ENCODE measurements at regions not wholly inside any gene's neighbourhood (a gene's known extent, or its start where the extent isn't known, plus 50 kb on each side); places are given as distances from the start of the nearest gene placed in this dataset.

DNA sequence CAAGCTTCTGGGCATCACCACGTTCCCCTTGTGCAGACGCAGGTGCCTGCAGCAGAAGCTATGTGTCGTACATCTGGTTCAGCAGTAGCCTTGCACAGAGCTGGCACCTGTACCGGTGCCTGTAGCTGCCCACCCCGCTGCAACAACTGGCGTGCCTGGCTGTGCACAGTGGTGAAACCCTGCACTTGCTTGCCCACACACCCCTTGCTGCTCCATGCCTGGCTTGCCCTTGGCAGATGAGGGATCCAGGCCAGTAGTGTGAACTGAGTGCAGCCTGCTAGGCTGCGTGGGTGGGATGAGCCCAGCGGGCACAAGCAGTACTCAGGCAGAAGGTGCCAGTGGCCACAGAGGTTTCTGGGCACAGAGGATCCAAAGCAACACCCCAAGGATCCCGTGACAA, 528.4 kb downstream of the PPARGC1A start:
- no peaks in the 10 kb centered on the region for H3K27me3 ChIP-seq (replicated peaks)
- no peaks in the 10 kb centered on the region for H3K4me1 ChIP-seq (replicated peaks)
- no peaks in the 10 kb centered on the region for H3K36me3 ChIP-seq
- H3K27ac ChIP-seq: no peak overlapping the region
- DNase-seq (ENCODE audit: low read depth in 1 of 2, low spot score in 2 of 2): no peak
- no peak overlapping the region for H3K4me3 ChIP-seq
- no peaks in the 10 kb centered on the region for H3K9me3 ChIP-seq (replicated peaks)

DNA sequence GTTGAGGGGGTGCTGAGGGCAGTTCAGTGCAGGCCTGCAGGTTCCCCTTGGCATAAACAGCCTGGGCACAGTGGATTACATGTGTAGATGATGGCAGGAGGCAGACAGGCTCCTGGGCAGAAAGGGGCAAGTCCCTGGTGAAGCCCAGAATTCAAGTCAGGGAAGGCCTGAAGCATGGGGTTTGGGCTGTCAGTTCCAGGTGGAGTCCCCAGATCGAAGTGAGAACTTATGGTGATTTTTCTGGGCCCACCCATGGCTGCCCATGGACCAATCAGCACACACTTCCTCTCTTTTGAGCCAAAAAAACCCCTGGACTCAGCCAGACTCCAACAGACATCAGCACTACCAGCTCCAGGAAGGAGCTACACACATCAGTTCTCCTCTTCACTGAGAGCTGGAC, 529.1 kb downstream of the PPARGC1A start:
- H3K27ac ChIP-seq: no peak overlapping the region
- no peaks in the 10 kb centered on the region for H3K27me3 ChIP-seq (replicated peaks)
- H3K4me3 ChIP-seq: no peak overlapping the region
- no peak for DNase-seq (ENCODE audit: low read depth in 1 of 2, low spot score in 2 of 2)
- no peaks in the 10 kb centered on the region for H3K9me3 ChIP-seq (replicated peaks)
- H3K4me1 ChIP-seq (replicated peaks): no peaks in the 10 kb centered on the region
- H3K36me3 ChIP-seq: no peaks in the 10 kb centered on the region

DNA sequence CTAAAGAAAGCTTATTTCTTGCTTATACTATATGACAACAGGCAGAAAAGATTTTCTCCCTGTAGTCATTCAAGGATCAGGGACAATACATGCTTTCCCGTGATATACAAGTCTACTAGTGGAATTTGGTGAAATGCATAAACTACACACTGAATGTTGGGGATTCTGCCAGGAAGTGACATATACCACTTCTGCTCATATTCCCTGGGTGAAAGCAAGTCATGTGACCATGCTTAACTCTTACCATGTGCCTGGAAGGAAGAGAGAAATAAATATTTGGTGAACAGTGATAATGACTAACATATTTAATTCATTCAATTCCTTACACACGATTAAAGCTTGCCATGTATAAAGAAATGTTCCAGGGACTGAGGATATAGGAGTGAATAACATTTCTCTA, 534.6 kb downstream of the PPARGC1A start:
- Histone ChIP-seq H3K36me3 (no peaks in the 10 kb centered on the region), H3K27ac (no peak overlapping the region), H3K4me1 (replicated peaks) (no peaks in the 10 kb centered on the region), H3K27me3 (replicated peaks) (no peaks in the 10 kb centered on the region), H3K9me3 (replicated peaks) (no peaks in the 10 kb centered on the region), H3K4me3 (no peak overlapping the region)
- no peak for DNase-seq (ENCODE audit: low read depth in 1 of 2, low spot score in 2 of 2)

DNA sequence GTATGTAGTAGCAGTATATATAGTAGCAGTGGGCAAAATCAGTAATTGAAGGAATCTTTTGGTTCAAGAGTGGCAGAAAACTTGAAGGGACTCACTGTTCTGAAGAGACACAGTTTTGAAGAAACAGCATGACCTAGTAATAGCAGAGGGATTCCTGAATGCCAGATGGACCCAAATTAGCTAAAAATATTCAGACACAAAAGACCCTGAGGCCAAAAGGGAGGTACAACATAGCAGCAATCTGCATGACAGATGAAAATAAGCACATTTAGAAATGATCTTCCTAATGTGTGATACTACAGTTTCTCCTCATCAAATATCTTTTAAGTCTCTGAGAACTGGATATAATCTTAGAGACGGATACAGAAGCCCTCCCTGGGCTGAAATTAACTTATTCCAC, 536.6 kb downstream of the PPARGC1A start:
- no peaks in the 10 kb centered on the region for H3K27me3 ChIP-seq (replicated peaks)
- DNase-seq (ENCODE audit: low read depth in 1 of 2, low spot score in 2 of 2): no peak

DNA sequence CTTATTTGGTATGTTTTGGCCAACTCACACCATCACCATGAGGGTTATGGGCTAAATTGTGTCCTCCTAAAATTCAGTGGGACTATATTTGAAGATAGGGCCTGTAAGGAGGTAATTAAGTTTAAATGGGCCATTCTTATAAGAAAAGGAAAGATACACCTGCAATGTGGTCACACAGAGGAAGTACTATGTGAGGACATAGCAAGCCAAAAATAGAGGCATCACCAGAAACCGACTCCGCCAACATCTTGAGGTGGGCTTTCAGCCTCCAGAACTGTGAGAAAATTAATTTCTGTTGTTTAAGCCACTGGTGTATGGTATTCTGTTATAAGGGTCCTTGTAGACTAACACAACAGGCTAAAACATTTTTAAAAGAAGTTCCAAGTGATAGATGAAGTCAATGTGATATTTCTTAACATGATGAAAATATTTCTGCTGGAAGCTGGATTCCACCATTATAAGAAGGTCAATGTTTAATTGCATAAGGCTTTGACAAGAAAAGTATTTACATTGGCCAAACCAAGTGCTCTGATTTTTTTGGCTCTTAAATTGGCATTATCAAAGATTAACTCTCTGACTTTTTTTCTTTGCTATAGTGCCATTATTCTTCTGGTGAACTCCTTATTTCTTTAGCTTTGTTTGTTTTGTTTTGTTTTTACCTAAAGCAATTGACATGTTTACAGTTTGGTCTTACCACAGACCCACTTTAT, 540.9 kb downstream of the PPARGC1A start:
- Histone ChIP-seq H3K36me3 (no peaks in the 10 kb centered on the region), H3K4me1 (replicated peaks) (no peaks in the 10 kb centered on the region)
- DNase-seq (ENCODE audit: low read depth in 1 of 2, low spot score in 2 of 2): no peak

More for the DNA sequence above, 536.6 kb downstream of the PPARGC1A start:
- Histone ChIP-seq H3K36me3 (no peaks in the 10 kb centered on the region), H3K27ac (no peak overlapping the region), H3K4me3 (no peak overlapping the region), H3K9me3 (replicated peaks) (no peaks in the 10 kb centered on the region), H3K4me1 (replicated peaks) (no peaks in the 10 kb centered on the region)

DNA sequence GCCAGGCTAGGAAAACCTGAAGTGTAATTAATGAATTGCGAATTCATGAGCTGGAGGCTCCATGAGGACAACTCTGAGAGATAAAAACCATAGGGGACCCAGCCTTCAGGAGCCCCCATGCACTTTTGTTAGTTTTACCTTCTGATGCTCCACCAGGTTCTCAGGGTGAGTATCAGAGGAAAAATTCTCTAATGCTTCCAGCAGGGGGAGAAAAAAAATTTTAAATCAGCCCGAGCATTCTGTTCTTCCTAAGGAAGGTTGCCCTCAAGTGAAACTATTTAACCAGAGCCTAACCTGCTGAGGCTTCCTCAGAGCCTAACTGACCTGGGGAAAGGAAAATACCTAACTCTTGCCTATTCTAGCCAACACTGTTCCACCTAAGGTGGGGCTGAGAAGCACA, 552.6 kb downstream of the PPARGC1A start:
- DNase-seq (ENCODE audit: low read depth in 1 of 2, low spot score in 2 of 2): no peak
- no peak overlapping the region for H3K27ac ChIP-seq
- H3K36me3 ChIP-seq: no peaks in the 10 kb centered on the region
- no peaks in the 10 kb centered on the region for H3K27me3 ChIP-seq (replicated peaks)
- no peaks in the 10 kb centered on the region for H3K9me3 ChIP-seq (replicated peaks)
- no peak overlapping the region for H3K4me3 ChIP-seq
- H3K4me1 ChIP-seq (replicated peaks): no peaks in the 10 kb centered on the region

More for the DNA sequence above, 540.9 kb downstream of the PPARGC1A start:
- no peaks in the 10 kb centered on the region for H3K9me3 ChIP-seq (replicated peaks)
- H3K4me3 ChIP-seq: no peak overlapping the region
- no peaks in the 10 kb centered on the region for H3K27me3 ChIP-seq (replicated peaks)
- no peak overlapping the region for H3K27ac ChIP-seq

DNA sequence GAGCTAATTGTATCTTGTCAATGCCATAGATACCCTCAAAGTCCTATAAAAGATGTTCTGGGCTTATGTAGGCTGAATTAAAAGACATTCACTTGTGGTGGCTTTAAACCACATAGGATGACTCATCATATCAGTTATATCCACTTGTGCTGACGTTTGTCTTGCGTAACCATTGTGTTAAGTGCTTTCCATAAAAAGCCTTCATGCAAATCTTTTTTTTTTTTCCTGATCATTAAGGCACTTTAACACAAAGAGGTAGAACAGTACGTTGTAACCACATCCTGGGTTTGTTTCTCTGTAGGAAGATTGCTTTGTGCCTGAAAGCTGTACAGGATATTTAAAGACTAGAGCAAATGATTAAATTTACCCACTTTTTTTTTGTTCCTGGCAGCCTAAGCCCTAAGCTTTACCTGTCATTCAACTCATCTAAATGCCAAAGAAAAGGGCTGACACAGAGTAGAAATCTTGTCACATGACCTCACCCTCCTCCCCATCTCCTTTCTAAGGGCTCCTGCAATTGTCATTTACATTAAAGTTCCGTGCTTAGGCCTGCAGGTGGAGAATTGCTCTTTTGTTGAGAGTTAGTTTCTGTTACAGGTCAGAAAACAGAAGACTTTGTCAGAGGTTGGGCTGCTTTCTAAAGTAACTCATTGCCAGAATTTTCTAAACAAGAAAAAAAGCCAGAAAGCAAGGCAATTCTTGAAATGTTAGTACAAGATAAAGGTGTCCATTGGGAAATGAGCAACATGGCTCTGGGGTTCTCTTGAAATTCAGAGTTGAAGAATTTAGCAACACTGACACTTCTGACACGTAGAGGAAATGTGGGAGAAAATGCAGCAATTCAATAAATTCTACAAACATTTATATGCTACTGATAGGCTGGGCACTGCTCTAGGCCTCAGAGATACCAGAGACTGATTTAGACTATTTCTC, 555.6 kb downstream of the PPARGC1A start:
- Histone ChIP-seq H3K27ac (no peak overlapping the region), H3K4me1 (replicated peaks) (no peaks in the 10 kb centered on the region), H3K4me3 (no peak overlapping the region), H3K9me3 (replicated peaks) (no peaks in the 10 kb centered on the region), H3K36me3 (no peaks in the 10 kb centered on the region), H3K27me3 (replicated peaks) (no peaks in the 10 kb centered on the region)
- DNase-seq (ENCODE audit: low read depth in 1 of 2, low spot score in 2 of 2): peak in 1 of 2 experiments; percentile 3

DNA sequence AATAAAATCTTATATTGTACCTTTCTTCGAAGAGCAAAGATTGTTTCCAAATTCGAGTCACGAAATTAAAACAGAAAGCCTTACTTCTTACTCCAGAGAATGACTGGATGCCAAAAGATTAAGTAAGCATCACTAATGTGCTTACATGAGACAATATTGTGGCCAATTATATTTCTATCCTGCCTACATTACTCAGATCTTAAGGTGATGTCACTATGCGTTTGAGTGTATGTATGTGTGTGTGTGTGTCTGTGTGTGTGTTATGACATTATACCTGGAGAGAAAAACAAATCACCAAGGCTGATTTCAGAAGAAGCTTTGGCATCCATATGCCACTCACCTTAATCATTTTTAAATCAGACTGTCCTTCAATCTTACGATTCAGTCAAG, 556.3 kb downstream of the PPARGC1A start:
- DNase-seq (ENCODE audit: low read depth in 1 of 2, low spot score in 2 of 2): no peak
- no peaks in the 10 kb centered on the region for H3K9me3 ChIP-seq (replicated peaks)
- H3K27ac ChIP-seq: no peak overlapping the region
- H3K27me3 ChIP-seq (replicated peaks): no peaks in the 10 kb centered on the region
- H3K36me3 ChIP-seq: no peaks in the 10 kb centered on the region
- no peak overlapping the region for H3K4me3 ChIP-seq
- H3K4me1 ChIP-seq (replicated peaks): no peaks in the 10 kb centered on the region

DNA sequence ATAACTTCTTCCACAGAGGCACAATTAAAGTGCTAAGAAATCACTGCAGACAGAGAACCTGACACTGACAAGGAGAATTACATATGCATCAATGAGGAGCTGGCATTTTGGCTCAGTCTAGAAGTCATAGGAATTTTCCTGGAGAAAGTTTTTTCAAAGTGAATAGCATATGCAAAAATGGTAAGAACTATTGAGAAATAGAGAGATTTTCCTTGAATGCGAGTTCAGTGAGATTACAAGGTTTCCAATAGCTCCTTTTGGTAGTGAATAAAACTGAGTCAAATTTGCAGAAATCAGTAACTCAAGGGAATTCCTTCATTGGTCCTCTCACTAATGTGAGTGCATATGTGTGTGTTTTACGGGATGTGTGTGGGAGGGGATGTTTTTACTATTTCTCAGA, 557.5 kb downstream of the PPARGC1A start:
- H3K9me3 ChIP-seq (replicated peaks): no peaks in the 10 kb centered on the region
- no peak overlapping the region for H3K27ac ChIP-seq
- no peaks in the 10 kb centered on the region for H3K27me3 ChIP-seq (replicated peaks)
- H3K36me3 ChIP-seq: no peaks in the 10 kb centered on the region
- no peak overlapping the region for H3K4me3 ChIP-seq
- H3K4me1 ChIP-seq (replicated peaks): no peaks in the 10 kb centered on the region
- no peak for DNase-seq (ENCODE audit: low read depth in 1 of 2, low spot score in 2 of 2)

DNA sequence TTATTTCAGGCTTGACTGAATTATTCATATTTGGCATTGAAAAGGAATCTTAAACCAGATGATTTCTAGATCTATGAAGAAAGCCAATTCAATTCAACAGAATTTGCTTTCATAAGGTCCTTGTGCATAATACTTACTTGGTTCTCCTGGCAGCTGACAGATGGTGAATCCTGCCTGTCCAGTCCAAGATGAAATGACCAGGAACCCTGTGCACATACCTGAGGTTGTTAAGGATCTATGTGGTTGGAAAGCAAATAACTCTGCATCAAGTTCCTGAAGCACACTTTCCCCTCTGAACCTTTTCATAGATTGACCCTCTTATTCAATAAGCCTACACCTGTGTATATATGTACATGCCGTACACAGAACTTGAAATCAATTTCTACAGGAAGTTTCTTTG, 562.7 kb downstream of the PPARGC1A start:
- H3K27ac ChIP-seq: no peak overlapping the region
- no peaks in the 10 kb centered on the region for H3K27me3 ChIP-seq (replicated peaks)
- no peaks in the 10 kb centered on the region for H3K9me3 ChIP-seq (replicated peaks)
- DNase-seq (ENCODE audit: low read depth in 1 of 2, low spot score in 2 of 2): no peak
- no peaks in the 10 kb centered on the region for H3K36me3 ChIP-seq
- H3K4me3 ChIP-seq: no peak overlapping the region
- H3K4me1 ChIP-seq (replicated peaks): no peaks in the 10 kb centered on the region

DNA sequence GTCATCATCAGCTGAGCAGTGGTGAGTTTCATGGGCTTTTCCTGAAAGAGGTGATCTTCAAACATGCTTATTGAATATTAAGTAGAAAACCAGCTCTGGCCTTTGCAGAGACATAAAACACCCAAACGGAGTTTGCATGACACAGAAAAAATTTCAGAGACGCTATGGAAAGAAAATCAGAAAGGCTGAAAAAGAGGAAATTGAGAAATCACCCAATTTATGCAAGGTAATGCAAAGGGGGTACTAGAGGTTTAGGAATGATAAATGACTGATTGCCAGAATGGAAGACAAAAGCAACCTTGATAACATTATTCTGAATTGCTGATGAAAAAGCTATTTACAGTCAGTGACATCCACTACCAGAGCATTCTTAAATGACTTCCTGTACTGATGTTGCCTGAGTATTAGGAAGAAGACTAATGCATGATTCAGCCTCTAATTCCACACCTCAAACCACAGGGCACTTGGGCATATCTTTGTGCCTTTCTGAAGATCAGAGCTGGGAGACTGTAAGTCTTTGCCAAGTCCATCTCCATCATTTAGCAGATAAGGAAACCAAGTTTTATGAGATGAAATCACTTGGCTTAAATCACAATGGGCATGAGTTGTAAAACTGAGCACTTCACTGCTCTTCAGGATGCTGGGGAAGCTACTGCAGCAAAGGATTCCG, 565.7 kb downstream of the PPARGC1A start:
- H3K9me3 ChIP-seq (replicated peaks): no peaks in the 10 kb centered on the region
- no peaks in the 10 kb centered on the region for H3K36me3 ChIP-seq
- DNase-seq (ENCODE audit: low read depth in 1 of 2, low spot score in 2 of 2): no peak
- no peaks in the 10 kb centered on the region for H3K4me1 ChIP-seq (replicated peaks)
- H3K27me3 ChIP-seq (replicated peaks): no peaks in the 10 kb centered on the region
- H3K4me3 ChIP-seq: no peak overlapping the region
- H3K27ac ChIP-seq: no peak overlapping the region

DNA sequence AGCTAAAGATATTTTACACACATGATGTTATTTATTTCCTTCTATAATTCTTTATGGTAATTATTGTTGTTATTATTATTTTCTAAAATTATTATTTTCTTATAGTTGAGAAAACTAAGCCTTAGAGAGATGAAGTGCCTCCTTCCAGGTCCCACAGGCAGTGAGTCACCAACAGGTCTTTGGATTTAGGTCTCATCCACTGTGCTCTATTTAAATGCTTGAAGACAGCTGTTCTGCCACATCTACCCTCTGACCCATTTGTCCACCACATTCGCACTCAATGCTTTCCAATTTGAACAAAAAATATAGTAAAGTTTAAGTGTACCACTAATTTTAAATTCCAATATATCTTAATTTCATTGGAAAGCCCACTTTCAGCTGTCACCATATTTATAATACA, 566.4 kb downstream of the PPARGC1A start:
- no peak for DNase-seq (ENCODE audit: low read depth in 1 of 2, low spot score in 2 of 2)

DNA sequence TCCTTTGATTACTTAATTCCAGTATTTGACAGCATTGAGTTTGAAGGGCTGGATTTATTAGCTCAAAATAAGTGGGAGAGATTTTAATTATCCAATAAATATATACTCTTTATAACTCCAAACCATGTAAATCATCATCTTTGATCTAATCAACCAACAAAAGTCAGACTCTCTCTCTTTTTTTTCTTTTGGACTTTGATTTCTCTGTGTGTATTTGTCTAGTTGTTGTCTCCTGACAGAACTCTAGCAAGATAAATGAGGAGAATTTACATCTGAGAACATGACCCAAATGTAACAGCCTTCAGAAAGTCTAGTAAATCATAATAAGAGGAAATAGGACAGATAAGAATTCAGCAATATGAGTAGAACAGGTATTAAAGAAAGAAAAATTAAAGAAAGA, 567.1 kb downstream of the PPARGC1A start:
- H3K27me3 ChIP-seq (replicated peaks): no peaks in the 10 kb centered on the region
- H3K9me3 ChIP-seq (replicated peaks): no peaks in the 10 kb centered on the region
- no peak overlapping the region for H3K4me3 ChIP-seq
- DNase-seq (ENCODE audit: low read depth in 1 of 2, low spot score in 2 of 2): no peak
- H3K27ac ChIP-seq: no peak overlapping the region
- H3K4me1 ChIP-seq (replicated peaks): no peaks in the 10 kb centered on the region
- no peaks in the 10 kb centered on the region for H3K36me3 ChIP-seq

More for the DNA sequence above, 566.4 kb downstream of the PPARGC1A start:
- Histone ChIP-seq H3K27ac (no peak overlapping the region), H3K27me3 (replicated peaks) (no peaks in the 10 kb centered on the region), H3K9me3 (replicated peaks) (no peaks in the 10 kb centered on the region), H3K4me1 (replicated peaks) (no peaks in the 10 kb centered on the region), H3K4me3 (no peak overlapping the region), H3K36me3 (no peaks in the 10 kb centered on the region)

All from SJSA1 (cell line).